SU-DHL-6 (cell line): ENCODE measurements at regions not wholly inside any gene's neighbourhood (a gene's known extent, or its start where the extent isn't known, plus 50 kb on each side); places are given as distances from the start of the nearest gene placed in this dataset.

Experiments used
- EZH2phosphoT487 ChIP-seq: fragments of 200-600 bp; sonication (generic), shearing (Covaris generic); conservative IDR thresholded peaks from 2 replicates; pipeline ENCODE4 v1.6.1; 2018; ENCODE audit warnings: mild to moderate bottlenecking, antibody characterized with exemption, low read length, moderate library complexity, mixed read lengths
- TF ChIP-seq, protein P1 (sequence below): fragments of 200-600 bp; sonication (generic); IDR thresholded peaks from one replicate; pipeline ENCODE4 v1.5.1; 2017; ENCODE audit warnings: antibody characterized with exemption, mild to moderate bottlenecking, low read length, moderate library complexity; ENCODE audit not compliant: insufficient read depth, poor library complexity, severe bottlenecking

DNA sequence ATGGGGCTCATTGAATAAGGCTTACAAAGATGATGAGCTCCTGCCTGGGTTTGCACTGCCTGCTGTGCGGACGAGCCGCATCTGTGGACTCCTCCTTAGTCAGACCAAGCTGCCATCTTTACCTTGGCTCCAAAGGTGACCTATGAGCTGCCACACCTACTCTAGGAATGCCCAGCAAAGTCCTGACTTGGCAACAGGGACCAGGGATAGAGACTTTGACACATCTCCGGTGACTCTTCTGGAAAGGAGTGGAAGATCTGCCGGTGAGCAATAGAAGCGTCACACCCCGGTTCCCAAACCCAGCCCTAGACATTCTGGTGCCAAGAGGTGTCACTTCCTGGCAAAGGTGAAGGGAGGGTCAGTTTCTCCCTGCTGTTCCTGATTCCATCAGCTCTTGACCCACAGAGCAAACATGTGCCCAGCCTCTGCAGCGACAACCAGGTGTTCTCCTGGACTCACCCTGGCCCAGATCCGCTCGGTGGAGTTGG is 50.2 kb upstream of the GTF3A start:
- TF ChIP-seq, protein P1, sequence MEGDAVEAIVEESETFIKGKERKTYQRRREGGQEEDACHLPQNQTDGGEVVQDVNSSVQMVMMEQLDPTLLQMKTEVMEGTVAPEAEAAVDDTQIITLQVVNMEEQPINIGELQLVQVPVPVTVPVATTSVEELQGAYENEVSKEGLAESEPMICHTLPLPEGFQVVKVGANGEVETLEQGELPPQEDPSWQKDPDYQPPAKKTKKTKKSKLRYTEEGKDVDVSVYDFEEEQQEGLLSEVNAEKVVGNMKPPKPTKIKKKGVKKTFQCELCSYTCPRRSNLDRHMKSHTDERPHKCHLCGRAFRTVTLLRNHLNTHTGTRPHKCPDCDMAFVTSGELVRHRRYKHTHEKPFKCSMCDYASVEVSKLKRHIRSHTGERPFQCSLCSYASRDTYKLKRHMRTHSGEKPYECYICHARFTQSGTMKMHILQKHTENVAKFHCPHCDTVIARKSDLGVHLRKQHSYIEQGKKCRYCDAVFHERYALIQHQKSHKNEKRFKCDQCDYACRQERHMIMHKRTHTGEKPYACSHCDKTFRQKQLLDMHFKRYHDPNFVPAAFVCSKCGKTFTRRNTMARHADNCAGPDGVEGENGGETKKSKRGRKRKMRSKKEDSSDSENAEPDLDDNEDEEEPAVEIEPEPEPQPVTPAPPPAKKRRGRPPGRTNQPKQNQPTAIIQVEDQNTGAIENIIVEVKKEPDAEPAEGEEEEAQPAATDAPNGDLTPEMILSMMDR = no peak
- no peak for TF ChIP-seq EZH2phosphoT487
